ENCODE measurements at regions not wholly inside any gene's neighbourhood (a gene's known extent, or its start where the extent isn't known, plus 50 kb on each side); places are given as distances from the start of the nearest gene placed in this dataset.
"Not testable (repeated sequence)": the region's sequence is repeated elsewhere in the genome, so short reads cannot be mapped to it uniquely, and the experiment has no call there.

DNA sequence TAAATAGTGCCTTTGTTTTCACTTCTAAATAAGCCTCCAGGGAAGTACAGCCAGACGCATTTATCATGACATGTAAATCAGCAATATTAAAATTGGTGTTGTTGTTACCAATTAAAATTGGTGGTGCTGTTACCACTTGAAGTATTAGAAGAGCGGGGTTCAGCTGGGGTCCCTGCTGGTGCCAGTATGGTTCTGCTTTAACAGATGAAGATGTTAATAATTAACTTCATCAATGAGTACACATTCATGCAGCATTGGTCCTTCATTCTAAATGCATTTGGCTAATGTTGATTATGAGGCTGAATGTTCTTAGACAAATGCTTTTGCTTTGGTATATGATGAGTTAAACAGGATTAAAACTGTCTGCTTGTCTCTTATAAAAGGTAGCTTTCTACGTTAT lies 67.6 kb upstream of the TMC1 start:
- Mint-ChIP-seq H3K27ac (ENCODE audit: unreplicated experiment) (no peak overlapping the region), H3K9me3 (peaks cover 5% of the 10 kb centered on the region), H3K27me3 (ENCODE audit: low read depth) (no peaks in the 10 kb centered on the region), H3K4me1 (peaks cover 41% of the 10 kb centered on the region), H3K36me3 (ENCODE audit: low read depth) (peaks cover 2% of the 10 kb centered on the region), H3K4me3 (no peak overlapping the region)
- no peak for DNase-seq (ENCODE audit: low read depth, low spot score)
- TF ChIP-seq, protein P1, sequence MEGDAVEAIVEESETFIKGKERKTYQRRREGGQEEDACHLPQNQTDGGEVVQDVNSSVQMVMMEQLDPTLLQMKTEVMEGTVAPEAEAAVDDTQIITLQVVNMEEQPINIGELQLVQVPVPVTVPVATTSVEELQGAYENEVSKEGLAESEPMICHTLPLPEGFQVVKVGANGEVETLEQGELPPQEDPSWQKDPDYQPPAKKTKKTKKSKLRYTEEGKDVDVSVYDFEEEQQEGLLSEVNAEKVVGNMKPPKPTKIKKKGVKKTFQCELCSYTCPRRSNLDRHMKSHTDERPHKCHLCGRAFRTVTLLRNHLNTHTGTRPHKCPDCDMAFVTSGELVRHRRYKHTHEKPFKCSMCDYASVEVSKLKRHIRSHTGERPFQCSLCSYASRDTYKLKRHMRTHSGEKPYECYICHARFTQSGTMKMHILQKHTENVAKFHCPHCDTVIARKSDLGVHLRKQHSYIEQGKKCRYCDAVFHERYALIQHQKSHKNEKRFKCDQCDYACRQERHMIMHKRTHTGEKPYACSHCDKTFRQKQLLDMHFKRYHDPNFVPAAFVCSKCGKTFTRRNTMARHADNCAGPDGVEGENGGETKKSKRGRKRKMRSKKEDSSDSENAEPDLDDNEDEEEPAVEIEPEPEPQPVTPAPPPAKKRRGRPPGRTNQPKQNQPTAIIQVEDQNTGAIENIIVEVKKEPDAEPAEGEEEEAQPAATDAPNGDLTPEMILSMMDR (conservative IDR thresholded peaks at IDR 0.05), result no peak

- H3K4me3 Mint-ChIP-seq; DNase-seq (ENCODE audit: low read depth, low spot score); H3K36me3 Mint-ChIP-seq (ENCODE audit: low read depth); H3K9me3 Mint-ChIP-seq; H3K27ac Mint-ChIP-seq (ENCODE audit: unreplicated experiment); H3K27me3 Mint-ChIP-seq (ENCODE audit: low read depth): not testable (repeated sequence)
- H3K4me1 Mint-ChIP-seq, result peaks cover 15% of the 10 kb centered on the region
Observed at GRCh38 chr9:72446241-72446640, 75.2 kb upstream of the TMC1 start.

DNA sequence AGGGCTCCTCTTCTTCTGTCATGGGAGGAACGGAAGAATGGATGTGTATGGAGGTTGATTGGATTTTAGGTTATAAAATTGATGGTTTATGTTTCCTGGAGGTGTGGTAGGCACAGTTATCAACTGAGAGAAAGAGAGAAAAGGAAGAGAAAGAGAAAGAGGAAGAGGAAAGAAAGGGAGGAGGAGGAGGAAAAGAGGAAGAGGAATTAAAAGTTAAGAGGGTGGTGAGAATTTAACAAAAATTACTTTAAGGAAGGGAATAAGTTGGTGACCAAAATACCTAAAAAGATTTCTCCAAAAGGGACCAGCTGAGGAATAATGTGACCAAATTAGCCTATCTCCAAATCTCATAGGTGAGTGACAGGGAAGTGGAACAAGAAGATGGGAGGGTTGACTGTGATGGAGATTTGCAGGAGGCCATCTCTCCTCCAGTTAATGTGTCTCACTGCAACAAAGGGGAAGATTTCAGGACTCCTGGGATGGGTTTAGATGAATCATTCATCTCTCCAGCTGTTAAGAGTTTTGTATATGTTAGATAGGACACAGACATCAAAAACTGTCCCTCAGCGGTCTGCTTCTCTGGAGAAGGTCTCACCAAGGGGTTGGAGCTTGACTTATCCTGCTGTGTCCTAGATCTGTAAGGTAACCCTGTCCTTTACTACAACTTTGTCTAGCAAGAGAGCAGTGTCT lies 76.0 kb upstream of the TMC1 start:
- Mint-ChIP-seq H3K27me3 (ENCODE audit: low read depth) (no peaks in the 10 kb centered on the region), H3K9me3 (peaks cover 4% of the 10 kb centered on the region), H3K4me1 (peaks cover 20% of the 10 kb centered on the region), H3K4me3 (no peak overlapping the region), H3K27ac (ENCODE audit: unreplicated experiment) (no peak overlapping the region), H3K36me3 (ENCODE audit: low read depth) (no peaks in the 10 kb centered on the region)
- DNase-seq (ENCODE audit: low read depth, low spot score), result no peak
- TF ChIP-seq, protein P1 (conservative IDR thresholded peaks at IDR 0.05), result no peak

DNA sequence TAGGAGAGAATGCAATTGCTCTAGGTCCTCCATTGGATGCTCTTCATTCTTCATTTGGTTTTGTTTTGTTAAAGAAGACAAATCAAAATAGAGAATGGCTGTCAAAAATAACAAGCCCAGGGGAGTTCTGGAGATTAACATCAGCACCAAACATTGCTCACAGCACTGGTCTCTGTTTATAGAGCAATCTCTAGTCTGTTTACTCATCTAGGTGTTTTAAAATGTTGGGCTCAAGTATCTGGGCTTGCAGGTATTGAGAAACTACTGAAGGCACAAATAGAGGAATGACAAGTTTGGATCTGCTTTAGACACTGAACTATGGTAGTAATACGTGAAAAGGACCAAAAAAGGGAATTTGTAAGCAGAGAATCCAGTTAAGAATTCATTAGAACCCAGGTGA lies 77.0 kb upstream of the TMC1 start:
- H3K36me3 Mint-ChIP-seq (ENCODE audit: low read depth), result no peaks in the 10 kb centered on the region
- peaks cover 20% of the 10 kb centered on the region for H3K4me1 Mint-ChIP-seq
- H3K27me3 Mint-ChIP-seq (ENCODE audit: low read depth), result no peaks in the 10 kb centered on the region
- H3K9me3 Mint-ChIP-seq, result peaks cover 4% of the 10 kb centered on the region
- DNase-seq (ENCODE audit: low read depth, low spot score), result no peak
- H3K27ac Mint-ChIP-seq (ENCODE audit: unreplicated experiment), result no peak overlapping the region
- no peak overlapping the region for H3K4me3 Mint-ChIP-seq
- TF ChIP-seq, protein P1 (conservative IDR thresholded peaks at IDR 0.05), result no peak

GRCh38 chr9:72443855-72444254 lies 77.6 kb upstream of the TMC1 start:
- H3K36me3 Mint-ChIP-seq (ENCODE audit: low read depth), result no peaks in the 10 kb centered on the region
- no peaks in the 10 kb centered on the region for H3K27me3 Mint-ChIP-seq (ENCODE audit: low read depth)
- H3K4me3 Mint-ChIP-seq, result no peak overlapping the region

More at GRCh38 chr9:72443855-72444254, 77.6 kb upstream of the TMC1 start:
- peaks cover 20% of the 10 kb centered on the region for H3K4me1 Mint-ChIP-seq
- H3K9me3 Mint-ChIP-seq, result peaks cover 6% of the 10 kb centered on the region
- no peak overlapping the region for H3K27ac Mint-ChIP-seq (ENCODE audit: unreplicated experiment)
- DNase-seq (ENCODE audit: low read depth, low spot score), result no peak
- TF ChIP-seq, protein P1 (conservative IDR thresholded peaks at IDR 0.05), result no peak
